ENCODE measurements at regions not wholly inside any gene's neighbourhood (a gene's known extent, or its start where the extent isn't known, plus 50 kb on each side); places are given as distances from the start of the nearest gene placed in this dataset.

DNA sequence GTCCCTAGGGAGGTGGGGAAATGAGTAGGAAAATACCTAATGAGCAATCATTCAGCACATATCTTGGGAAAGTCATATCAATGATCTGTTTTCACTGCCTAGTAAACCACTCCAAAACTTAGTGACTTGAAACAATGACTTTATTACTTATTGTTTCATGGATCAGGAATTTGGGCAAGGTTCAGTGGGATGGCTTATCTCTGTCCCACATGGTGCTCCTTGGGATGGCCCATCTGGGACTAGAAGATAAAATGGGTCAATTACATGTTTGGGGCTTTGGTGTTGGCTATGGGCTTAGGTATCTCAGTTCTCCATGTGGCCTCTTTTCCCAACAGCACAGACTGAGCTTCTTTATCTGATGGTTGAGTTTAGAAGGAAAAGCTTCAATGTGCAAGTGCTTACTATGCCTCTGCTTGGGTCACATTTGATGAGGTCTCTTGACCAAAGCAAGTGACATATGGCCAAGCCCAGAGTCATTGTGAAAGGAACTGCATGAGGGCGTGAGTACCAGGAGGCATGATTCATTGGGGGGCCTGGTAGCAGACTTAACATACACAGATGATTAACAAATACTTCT lies 218.1 kb upstream of the TNP1 start:
- no peaks in the 10 kb centered on the region for H3K27me3 ChIP-seq (ENCODE audit: control insufficient read depth in 3 of 3, insufficient read depth in 3 of 3, low read length in 2 of 3)
- ATAC-seq (ENCODE audit: insufficient read depth, low FRiP score), result no peak
- TF ChIP-seq, protein P1, sequence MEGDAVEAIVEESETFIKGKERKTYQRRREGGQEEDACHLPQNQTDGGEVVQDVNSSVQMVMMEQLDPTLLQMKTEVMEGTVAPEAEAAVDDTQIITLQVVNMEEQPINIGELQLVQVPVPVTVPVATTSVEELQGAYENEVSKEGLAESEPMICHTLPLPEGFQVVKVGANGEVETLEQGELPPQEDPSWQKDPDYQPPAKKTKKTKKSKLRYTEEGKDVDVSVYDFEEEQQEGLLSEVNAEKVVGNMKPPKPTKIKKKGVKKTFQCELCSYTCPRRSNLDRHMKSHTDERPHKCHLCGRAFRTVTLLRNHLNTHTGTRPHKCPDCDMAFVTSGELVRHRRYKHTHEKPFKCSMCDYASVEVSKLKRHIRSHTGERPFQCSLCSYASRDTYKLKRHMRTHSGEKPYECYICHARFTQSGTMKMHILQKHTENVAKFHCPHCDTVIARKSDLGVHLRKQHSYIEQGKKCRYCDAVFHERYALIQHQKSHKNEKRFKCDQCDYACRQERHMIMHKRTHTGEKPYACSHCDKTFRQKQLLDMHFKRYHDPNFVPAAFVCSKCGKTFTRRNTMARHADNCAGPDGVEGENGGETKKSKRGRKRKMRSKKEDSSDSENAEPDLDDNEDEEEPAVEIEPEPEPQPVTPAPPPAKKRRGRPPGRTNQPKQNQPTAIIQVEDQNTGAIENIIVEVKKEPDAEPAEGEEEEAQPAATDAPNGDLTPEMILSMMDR (IDR thresholded peaks at IDR 0.05; ENCODE audit: control extremely low read depth, extremely low read depth), result no peak
- H3K4me1 ChIP-seq (ENCODE audit: control insufficient read depth in 5 of 5, insufficient read depth in 5 of 5, low read length in 5 of 5), result peaks cover 0 to 16% (median 5%) of the 10 kb centered on the region in 5 donors
- WGBS, 2 donors, result 88 to 96% methylated on average over 1 of the region's 1 CpG
- H3K4me3 ChIP-seq, result no peak overlapping the region
- H3K9ac ChIP-seq (ENCODE audit: insufficient read depth in 1 of 2, low read length in 2 of 2), result no peak overlapping the region
- no peaks in the 10 kb centered on the region for H3K9me3 ChIP-seq (ENCODE audit: control insufficient read depth in 4 of 4, insufficient read depth in 3 of 4, low read length in 3 of 4)
- H3K36me3 ChIP-seq (ENCODE audit: control insufficient read depth in 4 of 4, insufficient read depth in 4 of 4, low read length in 4 of 4), result no peaks in the 10 kb centered on the region
- no peak overlapping the region for H3K27ac ChIP-seq (ENCODE audit: low read depth in 1 of 2, low read length in 1 of 2)
- no peak for DNase-seq

DNA sequence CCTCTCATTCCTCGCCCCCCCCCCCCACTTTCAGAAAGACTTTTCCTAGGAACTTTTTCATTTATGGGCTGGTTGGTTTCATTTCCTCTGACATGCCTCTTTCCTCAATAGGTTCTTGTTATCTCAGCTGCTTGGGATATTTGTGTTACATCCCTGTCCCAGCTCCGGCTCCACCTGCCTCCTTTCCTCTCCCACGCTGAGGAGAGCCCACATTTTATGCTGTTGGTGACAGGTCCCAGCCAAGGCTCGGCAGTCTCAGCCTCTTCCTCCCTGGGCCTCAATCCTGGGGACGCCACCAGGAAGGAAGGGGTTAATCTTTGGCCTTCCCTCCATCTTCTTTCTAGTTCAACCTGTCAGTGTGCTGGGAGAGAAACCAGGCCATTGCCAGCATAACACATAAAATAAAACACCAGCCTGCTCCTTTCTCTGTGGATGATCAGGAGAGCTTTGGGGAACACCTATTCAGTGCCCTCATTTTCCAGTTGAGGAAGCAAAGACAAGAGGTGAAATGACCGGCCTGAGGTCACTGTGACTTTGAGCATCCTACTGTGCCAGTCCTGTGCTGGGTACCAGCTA lies 216.9 kb upstream of the TNP1 start:
- Histone ChIP-seq H3K36me3 (ENCODE audit: control insufficient read depth in 4 of 4, insufficient read depth in 4 of 4, low read length in 4 of 4) (no peaks in the 10 kb centered on the region), H3K4me1 (ENCODE audit: control insufficient read depth in 5 of 5, insufficient read depth in 5 of 5, low read length in 5 of 5) (peaks cover 0 to 16% (median 5%) of the 10 kb centered on the region in 5 donors), H3K9ac (ENCODE audit: insufficient read depth in 1 of 2, low read length in 2 of 2) (no peak overlapping the region), H3K27ac (ENCODE audit: low read depth in 1 of 2, low read length in 1 of 2) (no peak overlapping the region), H3K27me3 (ENCODE audit: control insufficient read depth in 3 of 3, insufficient read depth in 3 of 3, low read length in 2 of 3) (no peaks in the 10 kb centered on the region), H3K4me3 (no peak overlapping the region), H3K9me3 (ENCODE audit: control insufficient read depth in 4 of 4, insufficient read depth in 3 of 4, low read length in 3 of 4) (no peaks in the 10 kb centered on the region)
- no peak for ATAC-seq (ENCODE audit: insufficient read depth, low FRiP score)
- TF ChIP-seq, protein P1 (IDR thresholded peaks at IDR 0.05; ENCODE audit: control extremely low read depth, extremely low read depth), result no peak
- 86 to 89% methylated on average over 5 to 6 of the region's 6 CpGs for WGBS, 2 donors
- DNase-seq, result no peak

DNA sequence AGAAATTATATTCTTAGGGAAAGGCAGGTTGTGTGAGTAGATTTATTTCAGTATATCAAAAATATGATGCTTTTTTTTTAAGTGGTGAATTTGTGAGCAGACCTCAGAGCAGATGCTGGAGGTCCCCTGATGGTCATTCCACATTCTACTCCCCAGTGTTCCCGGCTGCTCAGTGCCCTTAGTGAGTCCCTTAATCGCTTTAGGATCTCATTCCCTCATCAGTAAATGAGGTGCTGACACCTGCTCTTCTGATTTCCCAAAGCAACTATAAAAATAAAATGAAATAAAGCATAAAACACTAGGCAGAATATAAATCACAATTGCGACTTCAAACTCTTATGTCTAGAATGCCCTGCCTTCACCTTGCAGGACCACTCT lies 216.2 kb upstream of the TNP1 start:
- ATAC-seq (ENCODE audit: insufficient read depth, low FRiP score) (no peak), DNase-seq (no peak)
- 91 to 92% methylated on average over 3 of the region's 3 CpGs for WGBS, 2 donors
- H3K4me1 ChIP-seq (ENCODE audit: control insufficient read depth in 5 of 5, insufficient read depth in 5 of 5, low read length in 5 of 5), result peaks cover 0 to 16% (median 5%) of the 10 kb centered on the region in 5 donors
- H3K27ac ChIP-seq (ENCODE audit: low read depth in 1 of 2, low read length in 1 of 2), result no peak overlapping the region
- no peaks in the 10 kb centered on the region for H3K27me3 ChIP-seq (ENCODE audit: control insufficient read depth in 3 of 3, insufficient read depth in 3 of 3, low read length in 2 of 3)
- H3K9me3 ChIP-seq (ENCODE audit: control insufficient read depth in 4 of 4, insufficient read depth in 3 of 4, low read length in 3 of 4), result no peaks in the 10 kb centered on the region
- no peaks in the 10 kb centered on the region for H3K36me3 ChIP-seq (ENCODE audit: control insufficient read depth in 4 of 4, insufficient read depth in 4 of 4, low read length in 4 of 4)
- H3K9ac ChIP-seq (ENCODE audit: insufficient read depth in 1 of 2, low read length in 2 of 2), result no peak overlapping the region
- TF ChIP-seq, protein P1 (IDR thresholded peaks at IDR 0.05; ENCODE audit: control extremely low read depth, extremely low read depth), result no peak
- no peak overlapping the region for H3K4me3 ChIP-seq
